Nephron (organoid): ENCODE measurements at regions not wholly inside any gene's neighbourhood (a gene's known extent, or its start where the extent isn't known, plus 50 kb on each side); places are given as distances from the start of the nearest gene placed in this dataset.

Experiments used
- H3K27ac Mint-ChIP-seq, 3 experiments: 2 replicates each; pipeline ENCODE4 v1.8.0; 2020; ENCODE audit warnings: mixed read lengths in 3 of 3, mild to moderate bottlenecking in 2 of 3, moderate library complexity in 1 of 3
- H3K27me3 Mint-ChIP-seq: 2 replicates; pipeline ENCODE4 v1.8.0; 2021; ENCODE audit warnings: low read depth, mild to moderate bottlenecking, moderate library complexity, mixed read lengths
- H3K36me3 Mint-ChIP-seq: 2 replicates; pipeline ENCODE4 v1.8.0; 2020; ENCODE audit warnings: low read depth, mixed read lengths
- H3K4me1 Mint-ChIP-seq: 2 replicates; pipeline ENCODE4 v1.8.0; 2020; ENCODE audit warnings: mixed read lengths
- H3K4me3 Mint-ChIP-seq, 3 experiments: 2 replicates each; pipeline ENCODE4 v1.8.0; 2020; ENCODE audit warnings: mild to moderate bottlenecking in 3 of 3, mixed read lengths in 3 of 3, moderate library complexity in 2 of 3
- H3K9me3 Mint-ChIP-seq: 2 replicates; pipeline ENCODE4 v1.8.0; 2020; ENCODE audit warnings: mixed read lengths
- CTCF ChIP-seq, 3 experiments: fragments of 200-600 bp; sonication (generic); IDR thresholded peaks; one replicate each; pipeline ENCODE4 v1.5.0; 2021; ENCODE audit warnings: antibody characterized with exemption in 3 of 3; ENCODE audit not compliant: unreplicated experiment in 3 of 3

- Mint-ChIP-seq H3K9me3 (no peaks in the 10 kb centered on the region), H3K27ac (peak overlapping the region in 1 of 3 experiments; percentile 3), H3K4me3 (no peak overlapping the region), H3K4me1 (peaks cover 27% of the 10 kb centered on the region), H3K36me3 (no peaks in the 10 kb centered on the region), H3K27me3 (peaks cover 5% of the 10 kb centered on the region)
- TF ChIP-seq CTCF (IDR thresholded peaks at IDR 0.05; ENCODE audit: unreplicated experiment in 3 of 3), result no peak
Observed at GRCh38 chr4:186787536-186787935, 63.9 kb upstream of the FAT1 start.

- Mint-ChIP-seq H3K36me3 (no peaks in the 10 kb centered on the region), H3K4me3 (no peak overlapping the region), H3K27me3 (peaks cover 5% of the 10 kb centered on the region), H3K9me3 (no peaks in the 10 kb centered on the region), H3K27ac (peak overlapping the region; percentile 15 to 52 (median 45)), H3K4me1 (peaks cover 27% of the 10 kb centered on the region)
- no peak for TF ChIP-seq CTCF (IDR thresholded peaks at IDR 0.05; ENCODE audit: unreplicated experiment in 3 of 3)
Observed at GRCh38 chr4:186789651-186790050, 66.0 kb upstream of the FAT1 start.

- Mint-ChIP-seq H3K9me3 (no peaks in the 10 kb centered on the region), H3K27me3 (peaks cover 7% of the 10 kb centered on the region), H3K4me1 (peaks cover 27% of the 10 kb centered on the region), H3K36me3 (no peaks in the 10 kb centered on the region), H3K27ac (no peak overlapping the region), H3K4me3 (no peak overlapping the region)
- TF ChIP-seq CTCF (IDR thresholded peaks at IDR 0.05; ENCODE audit: unreplicated experiment in 3 of 3), result no peak
Observed at GRCh38 chr4:186790630-186791029, 67.0 kb upstream of the FAT1 start.

GRCh38 chr4:186792728-186793366 is 69.2 kb upstream of the FAT1 start:
- TF ChIP-seq CTCF (IDR thresholded peaks at IDR 0.05; ENCODE audit: unreplicated experiment in 3 of 3), result no peak
- Mint-ChIP-seq H3K27me3 (peaks cover 5% of the 10 kb centered on the region), H3K4me1 (peaks cover 17% of the 10 kb centered on the region), H3K27ac (no peak overlapping the region), H3K9me3 (no peaks in the 10 kb centered on the region), H3K4me3 (no peak overlapping the region), H3K36me3 (no peaks in the 10 kb centered on the region)

- no peaks in the 10 kb centered on the region for H3K36me3 Mint-ChIP-seq
Observed at GRCh38 chr4:186798951-186799659, 75.4 kb upstream of the FAT1 start.

More at GRCh38 chr4:186798951-186799659, 75.4 kb upstream of the FAT1 start:
- H3K27ac Mint-ChIP-seq, result no peak overlapping the region
- H3K4me3 Mint-ChIP-seq, result no peak overlapping the region
- H3K9me3 Mint-ChIP-seq, result no peaks in the 10 kb centered on the region
- H3K27me3 Mint-ChIP-seq, result peaks cover 5% of the 10 kb centered on the region
- TF ChIP-seq CTCF (IDR thresholded peaks at IDR 0.05; ENCODE audit: unreplicated experiment in 3 of 3), result no peak
- peaks cover 8% of the 10 kb centered on the region for H3K4me1 Mint-ChIP-seq
